ENCODE measurements at regions not wholly inside any gene's neighbourhood (a gene's known extent, or its start where the extent isn't known, plus 50 kb on each side); places are given as distances from the start of the nearest gene placed in this dataset.

DNA sequence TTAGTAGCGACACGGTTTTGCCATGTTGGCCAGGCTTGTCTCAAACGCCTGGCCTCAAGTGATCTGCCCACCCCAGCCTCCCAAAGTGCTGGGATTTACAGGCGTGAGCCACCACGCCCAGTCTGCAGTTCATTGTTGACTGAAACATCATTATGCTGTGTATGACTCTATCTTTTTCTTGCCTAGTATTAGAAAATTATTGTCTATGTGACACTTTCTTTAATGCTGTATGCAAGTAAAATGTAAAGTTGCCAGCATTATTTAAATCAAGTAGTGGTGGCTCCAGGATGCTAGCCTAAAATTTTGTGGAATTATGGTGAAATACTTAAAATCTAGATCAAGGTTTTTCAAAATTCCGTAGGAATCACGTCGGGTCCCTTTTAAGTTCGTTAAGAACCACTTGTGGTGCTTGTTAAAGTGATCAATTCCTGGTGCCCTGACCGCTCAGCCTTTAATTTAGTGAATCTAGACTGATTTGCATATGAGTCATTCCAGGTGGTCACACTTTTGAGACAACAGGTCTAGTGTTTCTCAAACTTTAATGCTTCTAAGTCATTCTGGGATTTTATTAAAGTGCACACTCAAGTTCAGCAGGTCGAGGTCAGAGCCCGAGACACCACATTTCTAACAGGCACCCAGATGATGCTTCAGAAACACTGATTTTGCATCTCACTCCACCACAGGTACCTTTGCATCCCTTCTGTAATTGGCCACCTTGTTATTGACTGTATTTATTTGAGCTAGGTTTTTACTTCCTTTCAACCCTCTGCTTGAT, 132.6 kb upstream of the MTHFD1L start:
- TF ChIP-seq POLR2AphosphoS5 (IDR thresholded peaks at IDR 0.05; ENCODE audit: low read depth, low read length) (no peak), TAF1 (IDR thresholded peaks at IDR 0.05; ENCODE audit: borderline replicate concordance, low read depth, low read length) (no peak), POLR2A (IDR thresholded peaks at IDR 0.05; ENCODE audit: low read depth, low read length) (no peak)

Data from GM12892 (cell line).